ENCODE measurements at regions not wholly inside any gene's neighbourhood (a gene's known extent, or its start where the extent isn't known, plus 50 kb on each side); places are given as distances from the start of the nearest gene placed in this dataset.
"Not testable (repeated sequence)": the region's sequence is repeated elsewhere in the genome, so short reads cannot be mapped to it uniquely, and the experiment has no call there.

DNA sequence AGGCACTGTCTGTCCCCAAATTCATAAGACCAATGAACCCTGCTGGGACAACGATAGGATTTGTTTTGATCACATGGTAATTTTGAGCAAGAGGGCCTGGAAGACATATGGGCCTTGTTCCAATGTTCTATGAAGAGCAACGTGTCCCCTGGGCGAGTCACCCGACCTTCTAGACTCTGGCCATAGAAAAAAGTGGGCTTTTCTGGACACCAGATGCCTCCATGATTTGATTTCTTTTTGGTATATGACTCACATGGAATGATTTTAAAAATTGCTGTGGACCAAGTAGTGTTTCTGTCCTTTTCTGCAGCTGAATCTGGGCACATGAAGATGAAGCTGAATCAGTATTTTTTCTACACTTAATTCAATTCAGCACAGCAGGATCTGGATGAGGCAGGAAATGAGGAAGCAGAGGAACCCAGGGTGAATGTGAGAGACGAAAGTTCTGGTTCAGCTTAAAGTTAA lies 104.9 kb downstream of the CDC42EP3 start:
- DNase-seq, result no peak
- intact Hi-C loops (cut with DNase I), result no loop called here

GRCh38 chr2:37568565-37568964 lies 102.9 kb downstream of the CDC42EP3 start:
- no peak for DNase-seq
- intact Hi-C loops (cut with DNase I), result no loop called here

DNA sequence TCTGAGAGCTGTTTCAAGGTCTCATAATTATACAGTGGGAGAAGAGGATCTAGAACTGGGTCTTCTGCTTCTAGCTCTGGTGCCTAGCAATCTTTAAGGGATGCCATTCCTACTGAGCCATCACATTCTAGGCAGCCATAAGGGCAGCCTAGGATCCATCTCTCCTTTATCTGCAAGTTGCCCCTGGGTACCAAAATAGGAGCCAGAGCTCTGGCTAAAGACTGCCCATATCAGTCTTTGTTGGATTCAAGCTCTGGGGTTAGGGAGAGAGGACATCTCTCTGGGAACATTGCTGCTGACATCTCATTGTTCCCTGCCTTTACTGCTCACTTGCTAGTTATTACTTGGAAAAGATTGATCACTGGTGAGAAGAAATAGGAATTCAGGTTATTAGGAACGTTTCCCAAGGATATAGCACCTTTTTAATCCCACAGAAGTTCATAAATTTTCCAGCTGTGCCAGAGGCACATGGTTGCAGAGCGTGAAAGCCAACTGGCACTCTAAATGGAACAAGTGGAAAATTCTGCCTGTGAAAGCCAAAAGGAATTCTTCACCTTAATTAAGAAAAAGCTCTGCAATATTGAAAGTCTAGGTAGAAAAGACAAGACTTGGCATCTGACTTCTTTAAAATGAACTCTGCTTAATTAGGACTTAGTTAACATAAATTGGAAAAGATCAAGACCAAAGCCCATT lies 102.2 kb downstream of the CDC42EP3 start:
- intact Hi-C loops (cut with DNase I), result no loop called here
- DNase-seq, result no peak

DNA sequence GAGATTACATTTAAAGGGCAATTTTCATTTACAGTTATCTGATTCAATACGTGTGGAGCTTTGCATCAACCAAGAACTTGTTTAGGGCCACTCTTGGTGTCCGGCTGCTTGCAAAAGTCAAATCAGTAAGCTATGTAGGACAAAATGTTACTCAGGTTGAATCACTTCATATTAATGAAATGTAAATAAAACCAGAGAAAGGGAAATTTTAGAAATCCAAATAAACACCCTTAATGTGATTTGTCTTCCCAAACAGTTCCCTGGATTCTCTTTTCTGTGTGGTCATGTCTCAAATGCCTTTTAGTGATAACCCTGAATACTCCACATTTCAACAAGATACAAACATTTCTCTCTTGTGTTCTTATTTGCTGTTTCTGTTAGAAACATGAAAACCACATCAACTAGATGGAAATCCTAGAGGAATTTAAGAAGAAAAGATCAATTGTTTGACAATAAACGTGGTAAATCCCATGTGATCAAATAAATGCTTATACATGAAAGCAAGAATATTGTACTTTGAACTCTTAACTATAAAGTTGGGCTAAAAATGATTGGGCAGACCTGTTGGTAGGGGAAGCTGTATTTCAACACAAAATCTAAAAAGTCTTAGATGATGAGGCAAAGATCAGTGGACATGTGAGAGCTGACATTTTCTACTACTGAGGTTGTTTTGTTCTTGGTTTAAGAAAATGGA lies 101.3 kb downstream of the CDC42EP3 start:
- intact Hi-C loops (cut with DNase I), result no loop called here
- no peak for DNase-seq

DNA sequence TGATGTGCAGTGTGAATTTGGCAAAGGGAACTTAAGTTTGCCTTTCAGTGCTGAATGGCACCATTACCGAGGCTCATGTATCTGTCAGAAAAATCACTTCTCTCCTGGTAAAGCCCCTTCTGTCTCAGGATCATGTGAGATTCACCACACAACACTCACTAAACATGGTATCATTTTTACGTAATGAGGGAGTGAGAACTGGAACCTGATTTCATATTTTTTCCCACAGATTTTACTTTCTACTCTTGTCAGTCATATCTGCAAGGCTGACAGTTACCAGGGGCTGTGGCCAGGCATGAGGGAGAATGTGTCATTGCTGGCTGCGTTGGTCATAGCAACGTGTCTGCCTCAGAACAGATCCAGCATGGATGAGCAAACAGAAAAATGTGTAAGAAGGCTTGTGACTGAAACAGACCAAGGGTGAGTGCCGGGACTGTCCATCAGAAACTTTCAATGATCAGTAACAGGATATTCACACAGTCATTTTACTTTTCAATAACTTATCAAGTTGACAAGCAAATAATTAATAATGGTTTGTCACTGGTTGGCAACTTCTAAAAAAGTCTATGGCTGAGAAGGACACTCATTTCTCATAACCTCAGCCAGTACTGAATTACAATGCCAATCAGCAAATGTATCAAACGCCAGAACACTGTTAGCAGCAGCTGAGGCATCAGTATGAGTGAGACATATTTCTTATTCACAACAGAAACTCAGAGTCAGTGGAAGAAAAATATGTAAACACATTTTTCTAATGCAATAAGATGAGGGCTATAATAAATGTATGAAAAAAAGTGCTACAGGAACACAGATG lies 100.5 kb downstream of the CDC42EP3 start:
- DNase-seq, result peak in 1 of 10 donors; percentile 44
- intact Hi-C loops (cut with DNase I), result no loop called here

- intact Hi-C loops (cut with DNase I), result no loop called here
Observed at GRCh38 chr2:37571587-37572136, 99.8 kb downstream of the CDC42EP3 start.

DNA sequence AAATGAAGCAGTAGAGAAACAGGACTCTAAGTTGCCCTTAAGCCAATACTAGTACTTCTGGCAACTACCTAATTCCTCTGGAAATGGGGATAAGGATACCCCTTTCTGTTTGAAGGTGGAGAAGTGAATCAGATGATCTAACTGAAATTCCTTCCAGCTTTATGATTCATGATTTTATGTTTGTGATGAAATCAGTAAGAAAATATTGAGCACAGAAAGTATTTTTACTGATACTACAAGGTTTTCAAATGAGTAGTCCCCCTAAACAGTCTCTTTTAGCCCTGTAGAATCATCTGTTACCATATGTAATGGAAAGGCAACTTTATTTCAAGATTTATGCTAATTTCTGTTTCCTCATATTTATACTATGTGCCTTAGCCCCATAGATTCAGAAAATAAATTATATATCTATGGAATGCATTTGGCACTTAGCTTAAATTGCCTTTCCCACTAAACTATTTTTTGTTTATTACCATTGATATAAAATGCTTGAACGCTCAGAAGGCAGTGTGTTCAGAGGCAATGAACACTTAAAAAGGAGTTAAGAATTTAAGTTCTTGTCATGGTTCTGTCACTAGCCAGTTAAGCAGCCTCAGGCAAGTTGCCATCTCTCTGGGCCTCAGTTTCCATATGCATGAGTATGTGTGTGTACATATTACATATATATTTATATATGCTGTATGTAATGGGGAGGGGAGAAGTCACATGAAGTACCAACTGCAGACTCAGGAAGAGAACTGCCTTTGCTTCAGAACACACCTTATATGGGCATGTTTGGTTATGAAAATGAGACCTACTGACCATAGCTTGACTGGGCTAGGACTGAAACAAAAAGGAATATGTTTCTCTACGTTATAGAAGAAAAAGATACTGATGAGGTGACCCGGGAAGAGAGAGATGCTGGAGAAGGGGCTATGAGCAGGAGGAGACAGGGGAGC lies 97.7 kb downstream of the CDC42EP3 start:
- intact Hi-C loops (cut with DNase I), result no loop called here
- no peak for DNase-seq

More at GRCh38 chr2:37571587-37572136, 99.8 kb downstream of the CDC42EP3 start:
- DNase-seq, result no peak

DNA sequence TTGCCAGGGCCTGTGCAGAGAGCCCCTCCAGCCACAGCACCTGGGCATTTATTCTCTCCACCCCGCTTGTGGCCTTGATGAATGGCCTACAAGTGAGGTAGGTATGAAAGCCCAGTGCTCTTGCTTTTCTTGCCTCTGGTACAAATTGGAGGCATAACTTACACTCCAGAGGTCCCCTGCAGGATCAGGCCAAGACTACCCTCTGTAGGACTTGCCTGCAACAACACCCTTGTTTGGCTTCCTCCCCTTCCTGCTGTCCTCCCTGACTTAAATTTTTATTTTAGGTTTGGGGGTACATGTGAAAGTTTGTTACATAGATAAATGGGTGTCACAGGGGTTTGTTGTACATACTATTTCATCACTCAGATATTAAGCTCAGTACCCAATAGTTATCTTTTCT lies 95.7 kb downstream of the CDC42EP3 start:
- peak in 2 of 10 donors; percentile 42 to 43 for DNase-seq
- intact Hi-C loops (cut with DNase I), result no loop called here

- DNase-seq; intact Hi-C loops (cut with DNase I): not testable (repeated sequence)
Observed at GRCh38 chr2:37576194-37576593, 95.2 kb downstream of the CDC42EP3 start.

- DNase-seq, result no peak
- intact Hi-C loops (cut with DNase I), result no loop called here
Observed at GRCh38 chr2:37576831-37577230, 94.6 kb downstream of the CDC42EP3 start.

DNA sequence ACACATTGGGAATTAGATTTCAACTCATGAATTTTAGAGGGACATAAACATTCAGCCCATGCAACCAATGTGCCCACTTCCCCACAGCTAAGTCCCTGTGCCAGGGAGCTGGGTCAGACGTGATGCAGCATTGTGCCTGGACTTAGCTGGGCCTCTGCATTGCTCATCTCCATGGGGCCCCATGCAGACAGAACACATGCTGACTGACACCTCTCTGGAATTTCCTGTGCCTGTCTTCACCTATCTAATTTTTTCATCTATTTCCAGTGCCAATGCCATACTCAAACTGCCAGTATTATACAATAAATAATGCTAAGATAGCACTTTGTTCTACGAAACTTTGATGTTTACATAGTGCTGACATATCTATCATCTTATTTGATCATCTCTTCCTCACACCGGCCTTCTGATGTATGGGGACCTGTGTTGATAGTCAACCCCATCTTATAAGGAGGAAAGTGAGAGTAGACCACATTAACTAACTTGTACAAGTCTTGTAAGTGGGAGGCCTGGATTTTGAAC lies 92.2 kb downstream of the CDC42EP3 start:
- no peak for DNase-seq
- intact Hi-C loops (cut with DNase I), result no loop called here

DNA sequence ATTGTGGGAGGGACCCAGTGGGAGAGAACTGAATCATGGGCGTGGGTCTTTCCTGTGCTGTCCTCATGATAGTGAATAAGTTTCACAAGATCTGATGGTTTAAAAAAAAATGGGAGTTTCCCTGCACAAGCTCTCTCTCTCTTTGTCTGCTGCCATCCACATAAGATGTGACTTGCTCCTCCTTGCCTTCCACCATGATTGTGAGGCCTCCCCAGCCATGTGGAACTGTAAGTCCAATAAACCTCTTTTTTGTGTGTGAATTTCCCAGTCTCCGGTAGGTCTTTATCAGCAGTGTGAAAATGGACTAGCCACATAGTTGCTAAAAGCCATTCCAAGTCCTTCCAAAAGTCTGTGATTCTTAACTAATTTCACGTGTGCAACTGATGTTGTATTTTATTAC lies 91.5 kb downstream of the CDC42EP3 start:
- intact Hi-C loops (cut with DNase I); DNase-seq: not testable (repeated sequence)

GRCh38 chr2:37581433-37581832 lies 90.0 kb downstream of the CDC42EP3 start:
- DNase-seq, result no peak
- intact Hi-C loops (cut with DNase I), result no loop called here

GRCh38 chr2:37582481-37583220 lies 88.8 kb downstream of the CDC42EP3 start:
- intact Hi-C loops (cut with DNase I), result no loop called here
- no peak for DNase-seq

DNA sequence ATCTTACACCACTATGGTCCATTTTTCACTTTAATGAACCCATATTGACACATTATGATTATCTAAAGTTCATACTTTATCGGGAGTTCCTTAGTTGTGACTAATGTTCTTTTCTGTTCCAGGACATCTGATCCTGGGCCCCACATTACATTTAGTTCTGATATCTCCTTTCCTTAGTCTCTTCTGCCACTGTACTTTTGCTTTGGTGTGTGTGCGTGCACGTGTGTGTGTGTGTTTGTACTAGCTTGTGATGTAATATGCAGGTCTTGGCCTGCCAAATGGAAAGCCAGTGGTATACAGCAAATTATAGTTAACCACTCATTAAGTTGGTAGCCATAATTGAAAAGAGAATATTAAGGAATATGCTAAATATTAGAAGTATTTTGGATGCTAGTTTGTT lies 88.0 kb downstream of the CDC42EP3 start:
- DNase-seq, result no peak
- intact Hi-C loops (cut with DNase I), result no loop called here

GRCh38 chr2:37583867-37584266 lies 87.6 kb downstream of the CDC42EP3 start:
- intact Hi-C loops (cut with DNase I), result no loop called here
- DNase-seq, result no peak

- intact Hi-C loops (cut with DNase I), result no loop called here
- DNase-seq, result no peak
Observed at GRCh38 chr2:37585295-37585908, 86.0 kb downstream of the CDC42EP3 start.

GRCh38 chr2:37585982-37586621 lies 85.3 kb downstream of the CDC42EP3 start:
- intact Hi-C loops (cut with DNase I), result no loop called here

More at GRCh38 chr2:37585982-37586621, 85.3 kb downstream of the CDC42EP3 start:
- DNase-seq, result peak in 4 of 10 donors; percentile 13 to 85 (median 56)

All from posterior cingulate gyrus (tissue), 11 donors.